C4-2B (cell line): ENCODE measurements at regions not wholly inside any gene's neighbourhood (a gene's known extent, or its start where the extent isn't known, plus 50 kb on each side); places are given as distances from the start of the nearest gene placed in this dataset.

Source experiments
- CTCF ChIP-seq: fragments of 450-650 bp; conservative IDR thresholded peaks from 2 replicates; pipeline ENCODE4 v1.5.1; 2017; ENCODE audit warnings: mild to moderate bottlenecking
- ZFX ChIP-seq: fragments of 450-650 bp; IDR thresholded peaks from 2 replicates; pipeline ENCODE4 v1.6.1; 2017

GRCh38 chrX:69298466-69299140, 133.3 kb upstream of the PJA1 start:
- TF ChIP-seq CTCF: no peak
- TF ChIP-seq ZFX: no peak
